ENCODE measurements at regions not wholly inside any gene's neighbourhood (a gene's known extent, or its start where the extent isn't known, plus 50 kb on each side); places are given as distances from the start of the nearest gene placed in this dataset.

DNA sequence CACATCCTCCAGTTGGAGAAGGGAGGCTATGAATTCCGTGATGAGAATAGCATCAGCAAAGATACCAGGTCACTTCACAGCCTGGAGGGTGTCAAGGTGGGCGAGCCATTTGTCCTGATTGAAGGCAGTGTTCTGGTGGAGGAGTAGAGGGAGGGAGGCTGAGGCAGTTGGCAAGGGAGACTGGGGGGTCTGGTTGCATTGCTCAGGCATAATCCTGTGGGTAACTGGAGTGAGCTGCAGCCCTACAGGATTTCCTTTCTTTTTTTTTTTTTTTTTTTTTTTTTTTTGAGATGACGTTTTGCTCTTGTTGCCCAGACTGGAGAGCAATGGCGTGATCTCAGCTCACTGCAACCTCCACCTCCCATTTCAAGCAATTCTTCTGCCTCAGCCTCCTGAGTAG, 223.9 kb upstream of the KLF4 start:
- Histone ChIP-seq H3K4me1 (peaks cover 0 to 8% of the 10 kb centered on the region in 2 donors), H3K36me3 (no peaks in the 10 kb centered on the region), H3K27me3 (no peaks in the 10 kb centered on the region), H3K4me3 (no peak overlapping the region), H3K27ac (no peak overlapping the region), H3K9me3 (no peaks in the 10 kb centered on the region)
- no peak for TF ChIP-seq CTCF (IDR thresholded peaks at IDR 0.05)
- DNase-seq (ENCODE audit: low spot score) = no peak

GRCh38 chr9:107712390-107712789, 222.8 kb upstream of the KLF4 start:
- Histone ChIP-seq H3K9me3 (no peaks in the 10 kb centered on the region), H3K4me3 (no peak overlapping the region), H3K27me3 (no peaks in the 10 kb centered on the region), H3K4me1 (peaks cover 0 to 13% of the 10 kb centered on the region in 2 donors), H3K36me3 (no peaks in the 10 kb centered on the region), H3K27ac (no peak overlapping the region)
- no peak for DNase-seq (ENCODE audit: low spot score)
- TF ChIP-seq CTCF (IDR thresholded peaks at IDR 0.05) = no peak

DNA sequence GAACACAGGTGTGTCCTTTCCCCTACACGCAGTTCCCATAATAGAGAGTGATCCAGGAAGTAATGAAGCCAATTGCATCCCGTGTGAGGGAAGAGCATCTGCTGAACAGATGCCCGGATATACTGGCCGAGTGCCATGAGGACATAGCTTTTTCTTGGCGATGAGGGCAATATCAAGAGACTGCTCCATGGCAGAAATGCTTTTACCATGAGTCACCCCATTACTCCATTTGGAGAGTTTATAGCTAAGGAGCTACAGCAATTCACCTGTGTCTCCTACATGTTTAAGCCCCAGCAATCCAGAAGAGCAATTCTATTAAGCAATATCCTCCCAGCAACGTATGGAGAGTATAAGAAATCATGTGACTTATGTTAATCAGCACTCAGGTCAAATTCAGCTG, 222.0 kb upstream of the KLF4 start:
- Histone ChIP-seq H3K4me3 (no peak overlapping the region), H3K36me3 (no peaks in the 10 kb centered on the region), H3K9me3 (no peaks in the 10 kb centered on the region), H3K27ac (no peak overlapping the region), H3K4me1 (peaks cover 0 to 20% of the 10 kb centered on the region in 2 donors), H3K27me3 (no peaks in the 10 kb centered on the region)
- no peak for TF ChIP-seq CTCF (IDR thresholded peaks at IDR 0.05)
- DNase-seq (ENCODE audit: low spot score) = no peak

- no peaks in the 10 kb centered on the region for H3K27me3 ChIP-seq
- no peak for TF ChIP-seq CTCF (IDR thresholded peaks at IDR 0.05)
- H3K9me3 ChIP-seq = no peaks in the 10 kb centered on the region
- H3K27ac ChIP-seq = peak overlapping the region in 1 of 2 donors; percentile 22
- H3K36me3 ChIP-seq = no peaks in the 10 kb centered on the region
- H3K4me1 ChIP-seq = peaks cover 0 to 20% of the 10 kb centered on the region in 2 donors
- no peak for DNase-seq (ENCODE audit: low spot score)
- H3K4me3 ChIP-seq = no peak overlapping the region
These were observed 221.4 kb upstream of the KLF4 start for GRCh38 chr9:107710953-107711352.

- Histone ChIP-seq H3K27ac (no peak overlapping the region), H3K9me3 (no peaks in the 10 kb centered on the region), H3K27me3 (no peaks in the 10 kb centered on the region), H3K4me3 (no peak overlapping the region), H3K36me3 (no peaks in the 10 kb centered on the region), H3K4me1 (peaks cover 0 to 20% of the 10 kb centered on the region in 2 donors)
- TF ChIP-seq CTCF (IDR thresholded peaks at IDR 0.05) = no peak
- no peak for DNase-seq (ENCODE audit: low spot score)
These were observed 221.0 kb upstream of the KLF4 start for GRCh38 chr9:107710546-107710945.

DNA sequence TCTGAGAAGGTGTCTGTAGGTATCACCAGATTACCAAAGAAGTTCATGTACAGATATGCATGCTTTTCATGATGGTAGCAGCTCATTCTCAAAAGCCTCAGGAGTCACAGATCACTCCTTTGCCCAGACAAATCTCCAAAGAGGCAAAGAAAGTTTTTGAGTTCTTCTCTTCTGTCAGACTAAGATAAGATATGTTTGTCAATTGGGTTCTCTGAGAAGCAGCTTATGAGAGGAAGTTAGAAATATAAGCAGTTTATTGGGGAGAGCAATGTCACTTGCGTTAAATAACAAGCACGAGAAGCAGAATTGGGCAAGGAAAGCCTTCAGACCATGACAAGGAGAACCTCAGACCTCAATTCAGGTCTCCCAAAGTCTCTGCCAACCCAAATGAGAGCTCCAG, 219.2 kb upstream of the KLF4 start:
- H3K4me1 ChIP-seq = peaks cover 0 to 23% of the 10 kb centered on the region in 2 donors
- TF ChIP-seq CTCF (IDR thresholded peaks at IDR 0.05) = no peak
- no peak for DNase-seq (ENCODE audit: low spot score)

More for the DNA sequence above, 219.2 kb upstream of the KLF4 start:
- Histone ChIP-seq H3K9me3 (no peaks in the 10 kb centered on the region), H3K27me3 (no peaks in the 10 kb centered on the region), H3K4me3 (no peak overlapping the region), H3K36me3 (no peaks in the 10 kb centered on the region), H3K27ac (peak overlapping the region in 1 of 2 donors; percentile 52)
